ENCODE measurements at regions not wholly inside any gene's neighbourhood (a gene's known extent, or its start where the extent isn't known, plus 50 kb on each side); places are given as distances from the start of the nearest gene placed in this dataset.
"Not testable (repeated sequence)": the region's sequence is repeated elsewhere in the genome, so short reads cannot be mapped to it uniquely, and the experiment has no call there.

DNA sequence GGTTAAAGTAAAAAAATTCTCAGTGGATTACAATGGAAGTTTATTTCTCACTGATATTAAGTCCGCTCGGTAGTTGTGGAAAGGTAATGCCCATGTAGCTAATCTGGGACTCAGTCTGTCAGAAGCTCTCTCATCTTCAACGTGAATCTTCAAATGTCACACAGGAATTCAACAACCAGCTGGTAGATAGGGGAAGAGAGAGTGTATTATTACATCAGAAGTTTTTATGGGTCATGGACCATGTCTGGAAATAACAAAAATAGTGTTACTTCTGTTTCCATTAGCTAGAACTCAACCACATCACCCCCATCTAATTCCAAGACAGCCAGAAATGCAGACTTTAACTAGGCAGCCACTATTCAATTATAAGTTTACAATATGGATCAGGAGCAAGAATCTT is 506.1 kb upstream of the HTR2C start:
- DNase-seq: no peak

- peak in 1 of 2 experiments; percentile 15 for DNase-seq
These were observed 508.7 kb upstream of the HTR2C start for GRCh38 chrX:114075073-114075673.

GRCh38 chrX:114073926-114074325 is 510.0 kb upstream of the HTR2C start:
- DNase-seq: no peak

- no peak for DNase-seq
These were observed 512.5 kb upstream of the HTR2C start for GRCh38 chrX:114071412-114071811.

- no peak for DNase-seq
These were observed 518.2 kb upstream of the HTR2C start for GRCh38 chrX:114065577-114066223.

GRCh38 chrX:114061226-114061625 is 522.7 kb upstream of the HTR2C start:
- DNase-seq: no peak

GRCh38 chrX:114058988-114059418 is 524.9 kb upstream of the HTR2C start:
- no peak for DNase-seq

- not testable (repeated sequence) for DNase-seq
These were observed 526.5 kb upstream of the HTR2C start for GRCh38 chrX:114057422-114057821.

DNA sequence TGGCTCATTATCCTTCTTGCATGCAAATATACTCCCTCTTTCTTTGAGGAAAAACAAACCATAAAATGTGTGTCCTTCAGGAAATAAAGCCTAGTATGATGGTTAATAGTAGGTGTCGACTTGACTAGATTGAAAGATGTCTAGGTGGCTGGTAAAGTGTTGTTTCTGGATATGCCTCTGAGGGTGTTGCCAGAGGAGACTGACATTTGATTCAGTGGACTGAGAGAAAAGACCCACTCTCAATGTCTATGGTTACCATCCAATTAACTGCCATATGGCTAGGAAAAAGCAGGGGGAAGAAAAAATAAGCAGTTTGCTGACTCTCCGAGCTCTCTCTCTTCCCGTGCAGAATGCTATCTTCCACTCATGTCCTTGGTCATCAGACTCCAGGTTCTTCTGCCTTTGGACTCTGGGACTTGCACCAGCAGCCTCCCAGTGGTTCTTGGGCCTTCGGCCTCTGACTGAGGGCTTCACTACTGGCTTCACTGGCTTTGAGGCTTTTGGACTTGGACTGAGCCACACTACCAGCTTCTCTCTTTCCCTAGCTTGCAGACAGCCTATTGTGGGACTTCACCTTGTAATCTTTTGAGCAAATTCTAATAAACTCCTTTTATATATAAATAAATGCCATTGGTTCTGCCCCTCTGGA is 532.1 kb upstream of the HTR2C start:
- DNase-seq: no peak

GRCh38 chrX:114050075-114050796 is 533.6 kb upstream of the HTR2C start:
- no peak for DNase-seq

GRCh38 chrX:114049063-114049462 is 534.8 kb upstream of the HTR2C start:
- no peak for DNase-seq

DNA sequence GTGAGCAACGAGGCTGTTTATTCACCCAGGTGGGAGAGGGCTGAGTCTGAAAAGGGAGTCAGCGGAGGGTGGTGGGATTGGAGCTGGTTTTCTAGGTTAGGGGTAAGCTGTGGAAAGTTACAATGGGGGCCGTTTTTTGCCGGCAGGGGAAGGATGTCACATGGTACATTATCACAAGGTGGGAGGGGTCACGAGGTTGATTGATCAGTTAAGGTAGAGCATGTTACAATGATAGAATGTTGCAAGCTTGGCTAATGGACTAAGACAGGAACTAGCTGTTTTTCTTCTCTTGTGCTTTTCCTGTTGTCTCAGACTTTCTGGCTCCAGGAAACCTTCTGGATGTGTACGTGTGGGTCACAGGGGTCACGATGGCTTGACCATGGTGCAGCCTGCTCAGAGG is 536.3 kb upstream of the HTR2C start:
- DNase-seq: no peak

DNA sequence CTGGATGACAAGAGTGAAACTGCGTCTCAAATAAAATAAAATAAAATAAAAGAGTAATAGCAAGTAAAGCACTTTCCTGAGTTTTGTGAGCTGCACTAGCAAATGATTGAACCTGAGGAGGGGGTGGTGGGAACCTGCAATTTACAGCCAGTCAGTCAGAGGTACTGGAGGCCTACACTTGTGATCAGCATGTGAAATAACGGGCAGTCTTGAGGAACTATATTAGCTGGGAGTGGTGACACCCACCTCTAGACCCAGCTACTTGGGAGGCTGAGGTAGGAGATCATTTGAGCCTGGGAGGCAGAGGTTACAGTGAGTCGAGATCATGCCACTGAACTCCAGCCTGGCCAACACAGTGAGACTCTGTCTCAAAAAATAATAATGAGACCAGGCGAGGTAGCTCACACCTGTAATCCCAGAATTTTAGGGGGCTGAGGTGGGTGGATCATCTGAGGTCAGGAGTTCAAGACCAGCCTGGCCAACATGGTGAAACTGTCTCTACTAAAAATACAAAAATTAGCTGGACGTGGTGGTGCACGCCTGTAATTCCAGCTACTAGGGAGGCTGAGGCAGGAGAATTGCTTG is 537.1 kb upstream of the HTR2C start:
- no peak for DNase-seq

DNA sequence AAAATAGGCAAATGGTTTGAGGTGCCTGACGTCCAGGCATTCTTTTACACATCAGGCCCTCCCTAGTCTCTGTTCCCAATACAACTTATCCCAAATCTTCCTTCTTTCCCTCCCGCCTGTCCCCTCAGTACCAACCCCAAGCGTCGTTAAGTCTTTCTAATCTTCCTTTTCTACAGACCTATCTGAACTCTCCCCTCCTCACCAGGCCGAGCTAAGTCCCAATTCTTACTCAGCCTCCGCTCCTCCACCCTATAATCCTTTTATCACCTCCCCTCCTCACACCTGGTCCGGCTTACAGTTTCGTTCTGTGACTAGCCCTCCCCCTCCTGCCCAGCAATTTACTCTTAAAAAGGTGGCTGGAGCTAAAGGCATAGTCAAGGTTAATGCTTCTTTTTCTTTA is 542.4 kb upstream of the HTR2C start:
- not testable (repeated sequence) for DNase-seq

DNA sequence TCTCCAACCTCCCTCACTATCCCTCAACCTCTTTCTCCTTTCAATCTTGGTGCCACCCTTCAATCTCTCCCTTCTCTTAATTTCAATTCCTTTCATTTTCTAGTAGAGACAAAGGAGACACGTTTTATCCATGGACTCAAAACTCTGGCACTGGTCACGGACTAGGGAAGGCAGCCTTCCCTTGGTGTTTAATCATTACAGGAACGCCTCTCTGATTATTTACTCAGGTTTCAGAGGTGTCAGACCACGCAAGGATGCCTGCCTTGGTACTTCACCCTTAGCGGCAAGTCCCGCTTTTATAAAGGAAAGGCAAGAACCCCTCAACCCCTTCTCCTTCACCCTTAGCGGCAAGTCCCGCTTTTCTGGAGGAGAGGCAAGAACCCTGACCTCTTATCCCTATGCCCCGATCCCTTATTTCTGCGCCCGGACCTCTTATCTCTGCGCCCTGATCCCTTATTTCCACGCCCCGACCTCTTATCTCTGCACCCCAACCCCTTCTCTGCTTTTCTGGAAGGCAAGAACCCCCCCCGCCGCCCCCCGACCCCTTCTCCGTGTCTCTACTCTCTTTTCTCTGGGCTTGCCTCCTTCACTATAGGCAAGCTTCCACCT is 543.1 kb upstream of the HTR2C start:
- DNase-seq: not testable (repeated sequence)

DNA sequence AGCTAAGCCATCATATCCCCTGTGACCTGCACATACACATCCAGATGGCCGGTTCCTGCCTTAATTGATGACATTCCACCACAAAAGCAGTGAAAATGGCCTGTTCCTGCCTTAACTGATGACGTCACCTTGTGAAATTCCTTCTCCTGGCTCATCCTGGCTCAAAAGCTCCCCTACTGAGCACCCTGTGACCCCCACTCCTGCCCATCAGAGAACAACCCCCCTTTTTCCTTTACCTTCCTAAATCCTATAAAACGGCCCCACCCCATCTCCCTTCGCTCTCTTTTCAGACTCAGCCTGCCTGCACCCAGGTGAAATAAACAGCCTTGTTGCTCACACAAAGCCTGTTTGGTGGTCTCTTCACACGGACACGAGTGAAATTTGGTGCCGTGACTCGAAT is 543.8 kb upstream of the HTR2C start:
- not testable (repeated sequence) for DNase-seq

GRCh38 chrX:114038358-114038757 is 545.5 kb upstream of the HTR2C start:
- DNase-seq: no peak

DNA sequence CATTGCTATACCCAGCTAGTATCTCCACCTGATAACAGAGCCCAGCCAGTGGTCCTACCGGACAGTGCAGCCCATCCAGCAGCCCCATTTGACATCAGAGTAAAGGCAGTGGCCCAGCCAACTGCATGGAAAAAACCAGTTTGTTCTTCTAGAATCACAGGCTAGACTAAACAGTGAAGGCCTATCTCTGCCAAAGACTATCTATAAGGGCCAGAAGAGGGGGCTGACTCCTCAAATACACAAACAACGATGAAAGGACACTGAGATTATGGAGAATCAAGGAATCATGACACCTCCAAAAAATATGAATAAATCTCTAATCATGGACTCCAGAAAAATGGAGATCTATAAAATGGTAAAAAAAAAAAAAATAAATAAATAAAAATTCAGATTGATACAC is 546.4 kb upstream of the HTR2C start:
- DNase-seq: no peak

GRCh38 chrX:114028907-114029662 is 554.8 kb upstream of the HTR2C start:
- no peak for DNase-seq

GRCh38 chrX:114017086-114017485 is 566.8 kb upstream of the HTR2C start:
- no peak for DNase-seq

DNA sequence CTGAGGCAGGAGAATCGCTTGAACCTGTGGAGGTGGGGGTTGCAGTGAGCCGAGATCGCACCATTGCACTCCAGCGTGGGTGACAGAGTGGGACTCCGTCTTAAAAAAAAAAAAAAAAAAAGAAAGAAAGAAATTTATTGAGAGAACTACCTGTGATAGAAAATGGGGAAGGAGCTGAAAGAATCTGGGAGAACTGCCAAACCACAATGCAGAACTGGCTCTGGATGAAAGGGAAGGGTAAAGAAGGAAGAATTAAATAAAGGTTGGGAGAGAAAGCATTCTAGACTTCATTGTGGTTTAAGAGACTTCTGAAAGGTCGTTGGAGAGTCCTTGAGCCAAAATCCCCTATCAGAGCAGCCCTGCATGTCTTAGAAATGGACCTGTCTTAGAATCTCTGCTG is 567.9 kb upstream of the HTR2C start:
- DNase-seq: no peak

GRCh38 chrX:114006664-114007063 is 577.2 kb upstream of the HTR2C start:
- no peak for DNase-seq

All from NCI-H2081 (cell line).